ENCODE measurements at regions not wholly inside any gene's neighbourhood (a gene's known extent, or its start where the extent isn't known, plus 50 kb on each side); places are given as distances from the start of the nearest gene placed in this dataset.

GRCh38 chr7:10740805-10741204 is 232.9 kb upstream of the PHF14 start:
- no peak for DNase-seq (ENCODE audit: low read depth in 2 of 2)
- TF ChIP-seq, protein P1, sequence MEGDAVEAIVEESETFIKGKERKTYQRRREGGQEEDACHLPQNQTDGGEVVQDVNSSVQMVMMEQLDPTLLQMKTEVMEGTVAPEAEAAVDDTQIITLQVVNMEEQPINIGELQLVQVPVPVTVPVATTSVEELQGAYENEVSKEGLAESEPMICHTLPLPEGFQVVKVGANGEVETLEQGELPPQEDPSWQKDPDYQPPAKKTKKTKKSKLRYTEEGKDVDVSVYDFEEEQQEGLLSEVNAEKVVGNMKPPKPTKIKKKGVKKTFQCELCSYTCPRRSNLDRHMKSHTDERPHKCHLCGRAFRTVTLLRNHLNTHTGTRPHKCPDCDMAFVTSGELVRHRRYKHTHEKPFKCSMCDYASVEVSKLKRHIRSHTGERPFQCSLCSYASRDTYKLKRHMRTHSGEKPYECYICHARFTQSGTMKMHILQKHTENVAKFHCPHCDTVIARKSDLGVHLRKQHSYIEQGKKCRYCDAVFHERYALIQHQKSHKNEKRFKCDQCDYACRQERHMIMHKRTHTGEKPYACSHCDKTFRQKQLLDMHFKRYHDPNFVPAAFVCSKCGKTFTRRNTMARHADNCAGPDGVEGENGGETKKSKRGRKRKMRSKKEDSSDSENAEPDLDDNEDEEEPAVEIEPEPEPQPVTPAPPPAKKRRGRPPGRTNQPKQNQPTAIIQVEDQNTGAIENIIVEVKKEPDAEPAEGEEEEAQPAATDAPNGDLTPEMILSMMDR (IDR thresholded peaks at IDR 0.05; ENCODE audit: low read depth, low read length) = no peak

GRCh38 chr7:10756981-10757380 is 216.7 kb upstream of the PHF14 start:
- TF ChIP-seq, protein P1 (IDR thresholded peaks at IDR 0.05; ENCODE audit: low read depth, low read length) = no peak
- H3K4me3 ChIP-seq (replicated peaks in 1 of 2; ENCODE audit: low read depth in 2 of 2, low read length in 2 of 2) = no peak overlapping the region
- no peak for DNase-seq (ENCODE audit: low read depth in 2 of 2)

More at GRCh38 chr7:10740805-10741204, 232.9 kb upstream of the PHF14 start:
- H3K4me3 ChIP-seq (replicated peaks in 1 of 2; ENCODE audit: low read depth in 2 of 2, low read length in 2 of 2) = no peak overlapping the region

DNA sequence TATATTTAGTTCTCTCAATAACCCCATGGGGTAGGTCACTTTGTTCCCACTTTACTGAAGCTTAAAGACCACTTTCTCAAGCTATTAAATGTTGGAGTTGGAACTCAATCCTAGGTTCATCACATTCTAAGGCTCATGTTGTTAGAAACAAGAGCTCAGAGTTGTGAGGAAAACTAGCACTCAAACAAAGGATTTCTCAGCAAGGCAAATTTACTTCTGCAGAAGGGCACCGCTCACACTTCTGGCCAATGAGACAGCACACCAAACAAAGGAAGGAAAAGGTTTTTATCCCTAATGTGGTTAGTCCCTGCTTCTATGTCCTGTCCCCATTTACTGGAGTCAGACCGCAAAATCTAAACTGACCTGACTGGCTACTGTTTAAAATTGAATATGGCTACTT is 214.6 kb upstream of the PHF14 start:
- TF ChIP-seq, protein P1 (IDR thresholded peaks at IDR 0.05; ENCODE audit: low read depth, low read length) = no peak

DNA sequence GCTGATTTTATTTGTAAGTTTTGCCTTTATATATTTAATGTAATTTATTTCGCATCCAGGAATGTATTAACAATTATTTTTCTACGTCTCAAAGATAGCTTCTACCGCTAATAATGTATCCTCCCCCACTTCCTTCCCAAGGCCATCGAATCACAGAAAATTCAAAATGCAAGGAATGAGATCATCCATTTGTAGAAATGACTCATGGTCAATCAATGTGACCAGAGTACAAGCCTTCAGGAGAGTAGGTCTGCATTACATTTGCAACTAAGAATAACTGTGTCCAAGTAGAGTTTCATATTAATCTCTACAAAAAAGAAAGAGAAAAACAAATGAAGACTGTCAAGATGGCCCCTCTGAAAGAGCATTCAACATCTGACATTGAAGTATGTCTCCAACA is 205.9 kb upstream of the PHF14 start:
- TF ChIP-seq, protein P1 (IDR thresholded peaks at IDR 0.05; ENCODE audit: low read depth, low read length) = no peak
- H3K4me3 ChIP-seq (replicated peaks in 1 of 2; ENCODE audit: low read depth in 2 of 2, low read length in 2 of 2) = no peak overlapping the region
- DNase-seq (ENCODE audit: low read depth in 2 of 2) = no peak

More for the DNA sequence above, 214.6 kb upstream of the PHF14 start:
- DNase-seq (ENCODE audit: low read depth in 2 of 2) = no peak
- H3K4me3 ChIP-seq (replicated peaks in 1 of 2; ENCODE audit: low read depth in 2 of 2, low read length in 2 of 2) = no peak overlapping the region

DNA sequence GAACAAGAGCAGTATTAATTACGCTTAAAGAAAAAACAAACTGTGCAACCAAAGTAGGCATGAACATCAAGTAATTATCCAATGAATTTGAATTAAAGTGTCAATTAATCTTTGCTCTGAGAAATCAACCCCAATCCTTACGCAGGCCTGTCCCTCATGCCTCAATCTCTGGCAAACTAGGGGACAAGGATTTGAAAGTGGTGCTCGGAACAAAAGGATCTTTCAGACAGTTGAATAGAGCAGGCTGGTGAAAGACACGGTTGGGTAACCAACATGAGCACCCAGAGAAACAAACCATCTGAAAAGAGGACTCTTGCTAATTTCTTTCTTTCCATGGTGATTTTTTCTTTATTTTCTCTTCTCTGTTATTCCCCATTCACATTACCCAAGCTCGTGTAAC is 203.5 kb upstream of the PHF14 start:
- TF ChIP-seq, protein P1 (IDR thresholded peaks at IDR 0.05; ENCODE audit: low read depth, low read length) = no peak
- H3K4me3 ChIP-seq (replicated peaks in 1 of 2; ENCODE audit: low read depth in 2 of 2, low read length in 2 of 2) = no peak overlapping the region
- DNase-seq (ENCODE audit: low read depth in 2 of 2) = no peak

- no peak overlapping the region for H3K4me3 ChIP-seq (replicated peaks in 1 of 2; ENCODE audit: low read depth in 2 of 2, low read length in 2 of 2)
- DNase-seq (ENCODE audit: low read depth in 2 of 2) = no peak
- TF ChIP-seq, protein P1 (IDR thresholded peaks at IDR 0.05; ENCODE audit: low read depth, low read length) = no peak
Measured at GRCh38 chr7:10773430-10773829, 200.2 kb upstream of the PHF14 start.

Data from cardiac fibroblast (primary cell).